GM06990 (cell line): ENCODE measurements at regions not wholly inside any gene's neighbourhood (a gene's known extent, or its start where the extent isn't known, plus 50 kb on each side); places are given as distances from the start of the nearest gene placed in this dataset.
"Not testable (repeated sequence)": the region's sequence is repeated elsewhere in the genome, so short reads cannot be mapped to it uniquely, and the experiment has no call there.

Experiments used
- DNase-seq: peaks from one replicate; pipeline ENCODE4 v3.0.0-alpha.2; 2011; ENCODE audit not compliant: insufficient read length; ENCODE audit errors: extremely low read depth
- H3K27me3 ChIP-seq: replicated peaks from 2 replicates; pipeline ENCODE4 v1.6.0; 2011; ENCODE audit warnings: low read length; ENCODE audit not compliant: control insufficient read depth, insufficient read depth
- H3K36me3 ChIP-seq: 2 replicates; pipeline ENCODE4 v1.5.1; 2011; ENCODE audit warnings: low read length; ENCODE audit not compliant: control insufficient read depth, insufficient read depth
- H3K4me3 ChIP-seq: replicated peaks from 2 replicates; pipeline ENCODE4 v1.5.1; 2011; ENCODE audit warnings: low read depth, mild to moderate bottlenecking, control low read depth, low read length
- TF ChIP-seq, protein P1 (sequence below): IDR thresholded peaks from 2 replicates; pipeline ENCODE4 v1.5.1; 2011; ENCODE audit warnings: low read length, control low read depth, mild to moderate bottlenecking, inconsistent platforms; ENCODE audit not compliant: insufficient read depth, poor library complexity, severe bottlenecking

DNA sequence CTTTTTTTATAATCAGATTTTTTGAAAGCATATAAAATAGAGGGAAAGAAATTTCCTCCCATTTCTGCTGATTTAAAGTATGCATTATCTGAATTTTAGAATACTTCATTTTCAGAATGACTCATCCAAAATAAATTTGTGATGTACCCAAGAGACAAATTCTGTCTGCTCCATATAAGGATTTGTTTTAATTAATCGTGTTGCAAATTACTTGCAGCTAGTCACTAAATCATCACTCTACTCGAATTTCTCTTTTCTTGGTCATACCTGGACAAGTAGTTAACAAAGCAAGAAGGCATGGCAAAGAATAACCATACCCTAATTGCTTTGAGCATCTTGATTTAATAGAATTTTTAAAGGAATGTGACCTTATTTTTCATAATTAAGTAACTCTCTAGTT lies 284.1 kb upstream of the GRAMD2B start:
- Histone ChIP-seq H3K27me3 (no peaks in the 10 kb centered on the region), H3K4me3 (no peak overlapping the region), H3K36me3 (no peaks in the 10 kb centered on the region)
- DNase-seq: no peak
- TF ChIP-seq, protein P1, sequence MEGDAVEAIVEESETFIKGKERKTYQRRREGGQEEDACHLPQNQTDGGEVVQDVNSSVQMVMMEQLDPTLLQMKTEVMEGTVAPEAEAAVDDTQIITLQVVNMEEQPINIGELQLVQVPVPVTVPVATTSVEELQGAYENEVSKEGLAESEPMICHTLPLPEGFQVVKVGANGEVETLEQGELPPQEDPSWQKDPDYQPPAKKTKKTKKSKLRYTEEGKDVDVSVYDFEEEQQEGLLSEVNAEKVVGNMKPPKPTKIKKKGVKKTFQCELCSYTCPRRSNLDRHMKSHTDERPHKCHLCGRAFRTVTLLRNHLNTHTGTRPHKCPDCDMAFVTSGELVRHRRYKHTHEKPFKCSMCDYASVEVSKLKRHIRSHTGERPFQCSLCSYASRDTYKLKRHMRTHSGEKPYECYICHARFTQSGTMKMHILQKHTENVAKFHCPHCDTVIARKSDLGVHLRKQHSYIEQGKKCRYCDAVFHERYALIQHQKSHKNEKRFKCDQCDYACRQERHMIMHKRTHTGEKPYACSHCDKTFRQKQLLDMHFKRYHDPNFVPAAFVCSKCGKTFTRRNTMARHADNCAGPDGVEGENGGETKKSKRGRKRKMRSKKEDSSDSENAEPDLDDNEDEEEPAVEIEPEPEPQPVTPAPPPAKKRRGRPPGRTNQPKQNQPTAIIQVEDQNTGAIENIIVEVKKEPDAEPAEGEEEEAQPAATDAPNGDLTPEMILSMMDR: no peak

DNA sequence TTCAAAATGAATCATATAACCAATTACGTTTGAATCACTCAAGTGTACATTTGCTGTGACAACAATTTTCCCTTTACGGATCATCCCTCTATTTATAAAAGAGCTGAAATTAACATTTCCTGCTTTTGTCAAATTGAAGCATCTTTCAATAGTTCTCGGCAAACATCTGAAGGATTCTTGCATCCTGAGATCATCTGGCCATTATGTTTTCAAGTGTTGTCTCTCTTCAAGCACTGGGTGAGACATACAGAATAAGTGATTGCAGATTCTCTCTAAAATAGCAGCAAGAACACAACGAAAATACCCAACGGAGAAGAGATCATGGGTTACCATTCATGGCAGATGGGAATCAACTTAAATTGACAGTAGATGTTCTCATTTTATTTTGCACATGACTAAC lies 283.4 kb upstream of the GRAMD2B start:
- Histone ChIP-seq H3K36me3 (no peaks in the 10 kb centered on the region), H3K27me3 (no peaks in the 10 kb centered on the region), H3K4me3 (no peak overlapping the region)
- DNase-seq: no peak
- TF ChIP-seq, protein P1: no peak

DNA sequence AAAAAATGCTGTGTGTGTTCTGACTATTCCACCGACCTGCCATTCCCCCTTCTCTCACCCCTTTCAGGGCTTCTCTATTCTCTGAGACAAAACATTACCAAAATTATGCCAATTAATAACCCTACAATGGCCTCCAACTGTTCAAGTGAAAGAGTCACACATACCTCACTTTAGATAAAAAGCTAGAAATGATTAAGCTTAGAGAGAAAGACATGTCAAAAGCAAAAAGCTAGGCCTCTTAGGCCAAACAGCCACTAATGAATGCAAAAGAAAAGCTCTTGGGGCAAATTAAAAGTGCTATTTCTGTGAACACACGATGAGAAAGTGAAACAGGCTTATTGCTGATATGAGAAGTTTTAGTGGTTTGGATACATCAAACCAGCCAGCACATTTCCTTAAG lies 279.6 kb upstream of the GRAMD2B start:
- no peaks in the 10 kb centered on the region for H3K27me3 ChIP-seq
- DNase-seq: no peak
- TF ChIP-seq, protein P1: no peak
- no peak overlapping the region for H3K4me3 ChIP-seq
- H3K36me3 ChIP-seq: no peaks in the 10 kb centered on the region

DNA sequence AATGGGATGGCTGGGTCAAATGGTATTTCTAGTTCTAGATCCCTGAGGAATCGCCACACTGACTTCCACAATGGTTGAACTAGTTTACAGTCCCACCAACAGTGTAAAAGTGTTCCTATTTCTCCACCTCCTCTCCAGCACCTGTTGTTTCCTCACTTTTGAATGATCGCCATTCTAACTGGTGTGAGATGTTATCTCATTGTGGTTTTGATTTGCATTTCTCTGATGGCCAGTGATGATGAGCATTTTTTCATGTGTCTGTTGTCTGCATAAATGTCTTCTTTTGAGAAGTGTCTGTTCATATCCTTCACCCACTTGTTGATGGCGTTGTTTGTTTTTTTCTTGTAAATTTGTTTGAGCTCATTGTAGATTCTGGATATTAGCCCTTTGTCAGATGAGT lies 272.9 kb upstream of the GRAMD2B start:
- not testable (repeated sequence) for H3K36me3 ChIP-seq, H3K27me3 ChIP-seq, DNase-seq, H3K4me3 ChIP-seq

DNA sequence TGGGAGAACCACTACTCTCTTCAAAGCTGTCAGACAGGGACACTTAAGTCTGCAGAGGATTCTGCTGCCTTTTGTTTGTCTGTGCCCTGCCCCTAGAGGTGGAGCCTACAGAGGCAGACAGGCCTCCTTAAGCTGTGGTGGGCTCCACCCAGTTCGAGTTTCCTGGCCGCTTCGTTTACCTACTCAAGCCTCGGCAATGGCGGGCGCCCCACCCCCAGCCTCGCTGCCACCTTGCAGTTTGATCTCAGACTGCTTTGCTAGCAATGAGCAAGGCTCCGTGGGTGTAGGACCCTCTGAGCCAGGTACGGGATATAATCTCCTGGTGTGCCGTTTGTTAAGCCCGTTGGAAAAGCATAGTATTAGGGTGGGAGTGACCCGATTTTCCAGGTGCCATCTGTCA lies 267.9 kb upstream of the GRAMD2B start:
- H3K4me3 ChIP-seq, DNase-seq, H3K36me3 ChIP-seq, H3K27me3 ChIP-seq: not testable (repeated sequence)

DNA sequence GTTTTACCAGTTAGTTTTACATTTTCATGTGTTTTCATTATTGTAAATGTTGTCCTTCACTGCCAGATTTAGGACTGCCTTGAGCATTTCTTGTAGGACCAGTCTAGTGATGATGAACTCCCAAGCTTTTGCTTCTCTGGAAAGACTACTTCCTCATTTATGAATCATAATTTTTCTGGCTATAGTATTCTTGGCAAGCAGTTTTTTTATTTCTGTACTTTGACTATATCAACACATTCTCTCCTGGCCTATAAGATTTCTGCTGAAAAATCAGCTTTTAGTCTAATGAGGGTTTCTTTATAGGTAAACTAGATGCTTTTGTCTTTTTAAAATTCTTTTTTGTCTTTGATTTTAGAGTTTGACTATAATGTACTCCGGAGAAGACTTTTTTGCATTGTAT lies 256.8 kb upstream of the GRAMD2B start:
- H3K27me3 ChIP-seq: no peaks in the 10 kb centered on the region
- no peaks in the 10 kb centered on the region for H3K36me3 ChIP-seq
- H3K4me3 ChIP-seq: no peak overlapping the region
- TF ChIP-seq, protein P1: no peak
- DNase-seq: no peak

DNA sequence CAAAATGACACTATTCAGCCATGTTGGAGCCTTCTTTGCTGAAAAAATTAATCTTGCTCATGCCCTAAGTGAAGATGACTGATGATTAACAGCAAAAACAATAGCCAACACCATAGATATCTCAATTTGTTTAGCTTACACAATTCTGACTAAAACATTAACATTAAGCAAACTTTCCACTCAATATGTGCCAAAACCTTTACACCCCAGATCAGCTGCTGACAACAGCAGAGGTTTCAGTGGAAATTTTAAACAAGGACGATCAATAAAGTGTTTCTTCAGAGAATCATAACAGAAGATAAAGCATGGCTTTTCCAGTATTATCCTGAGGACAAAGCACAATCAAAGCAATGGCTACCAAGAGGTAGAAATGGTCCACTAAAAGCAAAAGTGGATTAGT lies 254.4 kb upstream of the GRAMD2B start:
- Histone ChIP-seq H3K4me3 (no peak overlapping the region), H3K36me3 (no peaks in the 10 kb centered on the region), H3K27me3 (no peaks in the 10 kb centered on the region)
- DNase-seq: no peak
- TF ChIP-seq, protein P1: no peak
